ENCODE measurements at regions not wholly inside any gene's neighbourhood (a gene's known extent, or its start where the extent isn't known, plus 50 kb on each side); places are given as distances from the start of the nearest gene placed in this dataset.

DNA sequence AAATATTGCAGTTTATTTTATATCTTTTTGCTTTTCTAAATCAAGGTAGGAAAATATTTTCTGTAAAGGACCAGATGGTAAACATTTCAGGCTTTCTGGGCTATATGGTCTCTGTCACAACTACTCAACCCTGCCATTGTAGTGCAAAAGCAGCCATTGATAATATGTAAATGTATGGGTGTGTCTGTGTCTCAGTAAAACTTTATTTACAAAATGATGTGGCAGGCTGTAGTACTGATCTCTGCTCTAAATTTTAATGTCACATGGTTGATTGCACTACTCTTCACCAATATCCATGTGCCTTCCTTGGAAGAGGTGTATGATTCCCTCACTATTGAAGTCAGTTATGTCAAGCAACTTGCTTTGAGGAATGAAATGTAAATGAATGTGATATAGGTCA is 175.0 kb downstream of the GOLIM4 start:
- H4K20me1 ChIP-seq (replicated peaks; ENCODE audit: control insufficient read depth, extremely low read depth, insufficient read depth, low read length) = no peaks in the 10 kb centered on the region
- FAIRE-seq (no peak), DNase-seq (ENCODE audit: low read depth, low spot score) (no peak)
- TF ChIP-seq EZH2 (IDR thresholded peaks at IDR 0.05; ENCODE audit: borderline replicate concordance, low read depth, low read length, severe bottlenecking) (no peak), POLR2AphosphoS5 (IDR thresholded peaks at IDR 0.05; ENCODE audit: insufficient read depth, low read depth, low read length) (no peak), JUN (IDR thresholded peaks at IDR 0.05; ENCODE audit: borderline replicate concordance, insufficient read depth, insufficient read length, low read depth) (no peak), MYC (IDR thresholded peaks at IDR 0.05; ENCODE audit: low read depth, low read length) (no peak), POLR2A (IDR thresholded peaks at IDR 0.05; ENCODE audit: low read depth, low read length) (no peak), FOS (IDR thresholded peaks at IDR 0.05; ENCODE audit: borderline replicate concordance, insufficient read depth, low read length) (no peak), GATA2 (IDR thresholded peaks at IDR 0.05; ENCODE audit: insufficient read depth, insufficient read length, low read depth, low read length) (no peak)
- TF ChIP-seq, protein P1, sequence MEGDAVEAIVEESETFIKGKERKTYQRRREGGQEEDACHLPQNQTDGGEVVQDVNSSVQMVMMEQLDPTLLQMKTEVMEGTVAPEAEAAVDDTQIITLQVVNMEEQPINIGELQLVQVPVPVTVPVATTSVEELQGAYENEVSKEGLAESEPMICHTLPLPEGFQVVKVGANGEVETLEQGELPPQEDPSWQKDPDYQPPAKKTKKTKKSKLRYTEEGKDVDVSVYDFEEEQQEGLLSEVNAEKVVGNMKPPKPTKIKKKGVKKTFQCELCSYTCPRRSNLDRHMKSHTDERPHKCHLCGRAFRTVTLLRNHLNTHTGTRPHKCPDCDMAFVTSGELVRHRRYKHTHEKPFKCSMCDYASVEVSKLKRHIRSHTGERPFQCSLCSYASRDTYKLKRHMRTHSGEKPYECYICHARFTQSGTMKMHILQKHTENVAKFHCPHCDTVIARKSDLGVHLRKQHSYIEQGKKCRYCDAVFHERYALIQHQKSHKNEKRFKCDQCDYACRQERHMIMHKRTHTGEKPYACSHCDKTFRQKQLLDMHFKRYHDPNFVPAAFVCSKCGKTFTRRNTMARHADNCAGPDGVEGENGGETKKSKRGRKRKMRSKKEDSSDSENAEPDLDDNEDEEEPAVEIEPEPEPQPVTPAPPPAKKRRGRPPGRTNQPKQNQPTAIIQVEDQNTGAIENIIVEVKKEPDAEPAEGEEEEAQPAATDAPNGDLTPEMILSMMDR (IDR thresholded peaks at IDR 0.05; ENCODE audit: extremely low read depth in 1 of 2, insufficient read depth in 1 of 2, low read depth in 1 of 2, low read length in 2 of 2) = no peak
- TF ChIP-seq, protein P2, sequence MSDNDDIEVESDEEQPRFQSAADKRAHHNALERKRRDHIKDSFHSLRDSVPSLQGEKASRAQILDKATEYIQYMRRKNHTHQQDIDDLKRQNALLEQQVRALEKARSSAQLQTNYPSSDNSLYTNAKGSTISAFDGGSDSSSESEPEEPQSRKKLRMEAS (IDR thresholded peaks at IDR 0.05; ENCODE audit: insufficient read depth, insufficient read length) = no peak
- H3K36me3 ChIP-seq (ENCODE audit: control insufficient read depth in 2 of 2, extremely low read depth in 1 of 2, insufficient read depth in 2 of 2, low read length in 2 of 2) = no peaks in the 10 kb centered on the region
- no peaks in the 10 kb centered on the region for H3K4me1 ChIP-seq (ENCODE audit: control insufficient read depth, extremely low read depth, insufficient read depth, low read length)
- no TSS peak for BruUV-seq (replicated peaks)
- no peaks in the 10 kb centered on the region for H3K9me3 ChIP-seq (replicated peaks; ENCODE audit: control insufficient read depth, insufficient read depth, low read length)
- H3K9me1 ChIP-seq (replicated peaks; ENCODE audit: control insufficient read depth, extremely low read depth, insufficient read depth, low read length) = no peaks in the 10 kb centered on the region
- H3K79me2 ChIP-seq (ENCODE audit: control insufficient read depth, insufficient read depth, low read length) = no peaks in the 10 kb centered on the region
- intact Hi-C loops (cut with micrococcal nuclease) (no loop called here), dilution Hi-C loops (cut with MboI; ENCODE audit: extremely low pct_ligation_motif_present, low sequenced_read_pairs) (no loop called here)
- no peak overlapping the region for H3K4me2 ChIP-seq (ENCODE audit: insufficient read depth, low read length)
- POLR2A ChIA-PET = no interaction called here
- H3K9ac ChIP-seq (replicated peaks; ENCODE audit: extremely low read depth, insufficient read depth, low read length) = no peak overlapping the region
- H3K4me3 ChIP-seq (replicated peaks in 1 of 3; ENCODE audit: insufficient read depth in 1 of 3, low read depth in 1 of 3, low read length in 3 of 3) = no peak overlapping the region
- H2AFZ ChIP-seq (ENCODE audit: low read depth, low read length) = no peak overlapping the region
- peaks cover 0 to 7% of the 10 kb centered on the region in 2 experiments for H3K27me3 ChIP-seq (ENCODE audit: control insufficient read depth in 2 of 2, insufficient read depth in 2 of 2, low read length in 2 of 2)
- no peak overlapping the region for H3K27ac ChIP-seq (ENCODE audit: insufficient read depth, low read depth, low read length)
- CTCF ChIA-PET = no interaction called here

Data from endothelial cell of umbilical vein (primary cell).